H1 (cell line): ENCODE measurements at regions not wholly inside any gene's neighbourhood (a gene's known extent, or its start where the extent isn't known, plus 50 kb on each side); places are given as distances from the start of the nearest gene placed in this dataset.

ENCODE experiments used
- TF ChIP-seq, protein P1 (sequence below): IDR thresholded peaks from 2 replicates; pipeline ENCODE4 v1.6.1; 2012; ENCODE audit warnings: low read length, inconsistent platforms

DNA sequence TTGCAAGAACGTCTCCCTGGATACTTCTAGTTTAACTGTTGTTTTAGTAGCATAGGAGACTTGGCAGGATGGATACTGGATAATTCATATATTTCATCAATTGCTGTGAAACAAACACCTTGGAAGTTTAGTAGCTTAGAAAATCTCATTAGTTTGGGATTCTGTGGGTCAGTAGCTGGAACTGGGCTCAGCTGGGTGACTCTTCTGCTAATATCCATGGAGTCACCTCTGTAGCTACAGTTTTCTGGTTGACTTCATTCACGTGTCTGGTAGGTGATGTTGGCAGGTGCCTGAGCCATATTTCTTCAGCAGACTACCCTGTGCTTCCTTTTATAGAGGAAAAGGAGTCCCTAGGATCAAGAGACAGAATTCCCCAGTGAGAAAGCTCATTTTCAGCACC is 208.9 kb upstream of the PFKP start (continued):
- TF ChIP-seq, protein P1, sequence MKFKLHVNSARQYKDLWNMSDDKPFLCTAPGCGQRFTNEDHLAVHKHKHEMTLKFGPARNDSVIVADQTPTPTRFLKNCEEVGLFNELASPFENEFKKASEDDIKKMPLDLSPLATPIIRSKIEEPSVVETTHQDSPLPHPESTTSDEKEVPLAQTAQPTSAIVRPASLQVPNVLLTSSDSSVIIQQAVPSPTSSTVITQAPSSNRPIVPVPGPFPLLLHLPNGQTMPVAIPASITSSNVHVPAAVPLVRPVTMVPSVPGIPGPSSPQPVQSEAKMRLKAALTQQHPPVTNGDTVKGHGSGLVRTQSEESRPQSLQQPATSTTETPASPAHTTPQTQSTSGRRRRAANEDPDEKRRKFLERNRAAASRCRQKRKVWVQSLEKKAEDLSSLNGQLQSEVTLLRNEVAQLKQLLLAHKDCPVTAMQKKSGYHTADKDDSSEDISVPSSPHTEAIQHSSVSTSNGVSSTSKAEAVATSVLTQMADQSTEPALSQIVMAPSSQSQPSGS, result no peak
